HG03521 (cell line): ENCODE measurements at regions not wholly inside any gene's neighbourhood (a gene's known extent, or its start where the extent isn't known, plus 50 kb on each side); places are given as distances from the start of the nearest gene placed in this dataset.

Experiments
- ATAC-seq: cut with Tn5 transposase; IDR thresholded peaks from one replicate; pipeline ENCODE4 v1.9.1; 2021; ENCODE audit warnings: mild to moderate bottlenecking, moderate library complexity; ENCODE audit not compliant: unreplicated experiment

- no peak for ATAC-seq
Measured at GRCh38 chr2:128368437-128369107, 49.9 kb upstream of the HS6ST1 start.

DNA sequence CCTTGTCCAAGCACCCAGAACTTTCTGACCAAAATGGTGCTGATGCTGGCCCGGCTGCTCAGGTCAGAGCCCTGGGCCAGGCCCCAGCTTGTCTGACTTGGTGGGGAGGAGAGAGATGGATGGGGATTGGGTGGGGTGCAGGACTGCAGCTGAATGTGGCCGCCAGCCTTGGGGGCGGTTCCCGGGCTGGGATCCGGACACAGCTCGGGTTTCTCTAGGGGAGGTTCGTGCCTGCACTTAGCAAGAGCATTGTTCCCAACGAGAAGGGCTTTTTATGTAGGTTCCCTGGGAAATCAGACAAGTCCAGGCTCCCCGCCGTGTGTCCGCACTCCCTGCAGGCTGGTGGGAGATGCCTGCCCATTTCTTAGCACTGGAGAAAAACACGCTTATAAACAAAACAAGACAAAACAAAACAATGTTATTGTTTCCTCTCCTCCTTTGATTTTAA lies 50.5 kb upstream of the HS6ST1 start:
- no peak for ATAC-seq

GRCh38 chr2:128369602-128370467 lies 51.2 kb upstream of the HS6ST1 start:
- no peak for ATAC-seq

GRCh38 chr2:128370468-128371247 lies 52.0 kb upstream of the HS6ST1 start:
- no peak for ATAC-seq

- no peak for ATAC-seq
Measured at GRCh38 chr2:128371248-128371630, 52.6 kb upstream of the HS6ST1 start.

GRCh38 chr2:128371648-128372345 lies 53.1 kb upstream of the HS6ST1 start:
- no peak for ATAC-seq

GRCh38 chr2:128372621-128373341 lies 54.1 kb upstream of the HS6ST1 start:
- ATAC-seq: no peak

- ATAC-seq: no peak
Measured at GRCh38 chr2:128373451-128374000, 54.9 kb upstream of the HS6ST1 start.

- ATAC-seq: no peak
Measured at GRCh38 chr2:128374001-128374710, 55.5 kb upstream of the HS6ST1 start.

DNA sequence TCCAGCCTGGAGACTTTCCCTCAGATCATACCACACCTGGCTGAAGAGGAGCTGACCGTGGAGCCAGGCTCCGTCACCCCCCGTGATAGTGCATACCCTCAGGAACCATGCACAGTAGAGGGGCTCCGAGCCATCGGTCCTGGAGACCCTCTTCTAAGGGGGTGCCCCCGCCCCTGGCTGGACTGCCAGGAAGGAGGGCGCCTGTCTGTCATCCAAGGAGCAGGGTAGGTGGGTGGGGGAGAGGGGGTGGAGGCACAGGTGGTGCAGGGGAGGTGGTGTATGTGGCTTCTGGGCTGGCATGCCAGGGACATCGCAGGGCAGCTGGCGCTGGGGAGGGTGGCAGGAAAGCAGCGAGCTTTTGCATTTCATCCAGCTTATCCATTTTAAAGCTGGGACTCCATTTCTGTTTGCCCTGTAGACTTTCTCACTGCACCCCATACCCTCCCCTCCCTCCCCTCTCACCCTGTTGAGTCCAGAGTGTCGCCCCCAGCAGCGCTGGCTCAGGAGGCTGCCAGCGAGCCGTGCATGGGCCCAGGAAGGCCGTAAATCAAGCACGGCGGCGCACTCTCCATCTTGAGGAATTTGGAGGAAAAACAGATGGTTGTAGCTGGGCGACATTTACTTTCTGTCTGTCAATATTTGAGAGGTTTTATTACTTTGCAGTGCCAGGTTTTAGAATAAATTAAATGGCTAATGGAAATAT lies 56.2 kb upstream of the HS6ST1 start:
- no peak for ATAC-seq

GRCh38 chr2:128375454-128375853 lies 56.8 kb upstream of the HS6ST1 start:
- no peak for ATAC-seq

DNA sequence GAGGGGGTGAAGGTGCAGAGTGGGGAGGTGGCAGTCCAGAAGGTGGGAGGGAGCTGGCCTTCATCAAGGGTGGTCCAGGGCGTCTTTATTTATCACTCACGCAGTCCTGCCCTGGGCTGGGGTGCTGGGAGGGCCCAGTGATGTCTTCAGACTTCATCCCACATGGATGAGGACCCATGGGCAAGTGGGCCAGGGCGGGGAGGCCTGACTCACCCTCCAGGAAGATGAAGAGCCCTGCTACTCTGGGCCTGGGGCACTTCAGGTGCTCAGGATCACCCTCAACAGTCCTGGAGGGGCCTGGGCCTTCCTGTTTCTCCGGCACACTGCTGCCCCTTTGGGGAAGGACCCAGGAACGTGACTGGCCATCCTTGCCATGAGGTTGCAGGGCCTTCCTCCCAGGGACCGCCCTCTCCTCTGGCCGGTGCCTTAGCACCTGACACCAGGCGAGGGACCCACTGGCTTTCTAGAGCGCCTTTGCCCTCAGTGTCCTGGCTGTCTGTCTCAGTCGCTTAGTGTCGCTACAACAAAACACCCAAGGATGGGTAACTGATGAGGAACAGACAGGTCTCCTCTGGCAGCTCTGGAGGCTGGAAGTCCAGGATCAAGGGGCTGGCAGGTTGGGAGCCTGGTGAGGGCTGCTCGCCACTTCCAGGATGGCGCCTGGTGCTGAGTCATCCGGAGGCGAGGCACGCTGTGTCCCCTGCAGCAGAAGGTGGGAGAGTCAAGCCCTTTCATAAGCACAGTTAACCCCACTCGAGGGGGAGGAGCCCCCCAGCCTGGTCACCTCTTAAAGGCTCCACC lies 57.8 kb upstream of the HS6ST1 start:
- ATAC-seq: no peak

DNA sequence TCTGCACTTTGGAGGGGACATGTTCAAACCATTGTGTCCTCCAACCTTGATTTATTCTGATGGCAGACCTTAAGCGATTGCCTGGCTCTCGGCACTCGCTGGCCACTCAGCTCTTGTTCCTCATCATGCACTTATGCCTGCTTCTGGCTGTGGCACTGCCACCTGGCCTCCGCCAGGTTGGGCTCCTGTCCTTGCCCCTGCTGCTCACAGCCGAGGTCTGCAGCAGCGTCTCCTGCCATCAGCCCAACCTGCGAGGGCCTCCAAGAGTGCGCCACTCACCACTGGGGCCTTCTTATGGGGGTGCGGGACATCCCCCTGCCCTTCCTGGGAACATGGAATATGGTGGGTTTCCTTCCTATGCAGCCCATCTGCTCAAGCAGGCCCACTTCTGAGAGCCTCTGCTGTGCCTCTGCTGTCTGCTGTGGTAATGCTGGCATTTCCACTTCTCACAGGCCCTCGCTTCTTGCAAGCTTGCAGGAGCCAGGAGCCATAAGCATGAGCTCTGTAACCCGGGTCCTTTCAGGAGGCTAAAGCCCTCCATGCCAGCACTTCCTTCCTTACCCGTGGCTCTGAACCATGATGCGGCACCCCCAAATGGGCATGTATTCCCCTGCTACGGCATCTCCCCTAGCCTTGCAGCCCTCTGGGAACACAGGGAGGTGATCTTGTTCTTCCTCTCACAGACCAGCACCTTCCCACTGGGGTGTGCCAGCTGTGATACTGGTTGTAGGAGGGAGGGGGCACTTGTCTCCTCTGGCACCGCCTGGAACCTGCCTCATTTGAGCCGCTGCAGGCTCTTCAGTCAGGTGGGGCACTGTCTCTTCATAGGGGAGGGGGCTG lies 58.6 kb upstream of the HS6ST1 start:
- ATAC-seq: no peak

GRCh38 chr2:128378231-128379020 lies 59.8 kb upstream of the HS6ST1 start:
- ATAC-seq: no peak

DNA sequence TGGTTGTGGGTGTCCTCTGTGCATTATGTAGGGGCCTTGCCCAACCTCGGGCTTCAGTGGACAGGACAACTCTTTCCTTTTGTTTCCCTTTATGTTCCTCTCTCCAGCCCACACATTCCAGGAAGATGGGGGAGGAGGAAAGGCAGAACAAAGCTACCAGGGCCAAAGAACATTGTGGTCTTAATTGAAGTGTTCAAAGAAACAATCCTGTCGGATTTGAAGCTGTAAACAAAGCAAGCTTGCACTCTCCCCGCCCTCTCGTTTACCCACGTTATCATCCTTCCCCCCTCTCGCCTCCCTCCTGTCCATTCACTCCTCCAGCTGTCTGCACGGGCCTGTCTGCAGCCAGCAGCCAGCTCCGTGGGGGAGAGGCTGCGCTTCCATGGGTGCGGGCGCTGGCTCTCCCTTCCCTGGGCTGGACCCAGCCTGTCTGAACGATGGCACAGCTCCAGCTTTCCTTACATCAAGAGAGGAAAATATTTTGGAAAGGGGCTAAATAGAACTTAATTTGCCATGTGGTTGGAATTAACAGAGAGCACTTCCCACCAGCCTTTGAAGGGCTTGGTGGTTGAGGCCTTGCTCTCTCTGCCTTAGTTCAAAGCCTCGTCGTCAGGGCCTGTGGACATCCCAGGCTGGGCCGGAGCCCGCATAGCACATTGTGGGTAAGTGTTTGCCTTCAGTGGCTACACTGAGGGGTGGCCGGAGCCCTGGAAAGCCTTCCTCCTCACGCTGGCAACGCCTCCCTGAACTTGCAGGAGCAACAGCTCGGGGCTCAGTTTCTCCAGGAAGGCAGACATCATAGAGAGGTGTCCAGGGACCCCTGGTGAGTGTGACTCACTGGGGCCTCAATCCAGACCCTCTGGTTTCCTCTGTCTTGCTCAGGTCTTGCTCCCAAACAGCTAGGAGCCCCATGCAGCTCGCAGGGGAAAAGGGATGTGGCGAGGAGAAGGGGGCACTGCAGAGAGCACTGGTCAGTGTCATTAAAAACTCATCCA lies 60.6 kb upstream of the HS6ST1 start:
- ATAC-seq: no peak
